ENCODE measurements at regions not wholly inside any gene's neighbourhood (a gene's known extent, or its start where the extent isn't known, plus 50 kb on each side); places are given as distances from the start of the nearest gene placed in this dataset.
"Not testable (repeated sequence)": the region's sequence is repeated elsewhere in the genome, so short reads cannot be mapped to it uniquely, and the experiment has no call there.

- DNase-seq: no peak
Observed at GRCh38 chr13:42400188-42400833, 128.4 kb downstream of the AKAP11 start.

GRCh38 chr13:42401376-42401775 lies 129.4 kb downstream of the AKAP11 start:
- no peak for DNase-seq

GRCh38 chr13:42405665-42406390 lies 133.9 kb downstream of the AKAP11 start:
- DNase-seq: no peak

GRCh38 chr13:42409075-42409474 lies 137.1 kb downstream of the AKAP11 start:
- DNase-seq: no peak

- no peak for DNase-seq
Observed at GRCh38 chr13:42409551-42409950, 137.6 kb downstream of the AKAP11 start.

- DNase-seq: no peak
Observed at GRCh38 chr13:42412812-42413483, 141.0 kb downstream of the AKAP11 start.

GRCh38 chr13:42413484-42413815 lies 141.5 kb downstream of the AKAP11 start:
- DNase-seq: no peak

GRCh38 chr13:42417626-42418025 lies 145.7 kb downstream of the AKAP11 start:
- DNase-seq: no peak

GRCh38 chr13:42418184-42418583 lies 146.2 kb downstream of the AKAP11 start:
- no peak for DNase-seq

GRCh38 chr13:42420304-42420703 lies 148.4 kb downstream of the AKAP11 start:
- DNase-seq: no peak

- DNase-seq: no peak
Observed at GRCh38 chr13:42422681-42423080, 150.7 kb downstream of the AKAP11 start.

- no peak for DNase-seq
Observed at GRCh38 chr13:42424182-42424581, 149.8 kb upstream of the TNFSF11 start.

GRCh38 chr13:42445354-42445753 lies 128.6 kb upstream of the TNFSF11 start:
- no peak for DNase-seq

GRCh38 chr13:42446597-42446996 lies 127.4 kb upstream of the TNFSF11 start:
- DNase-seq: not testable (repeated sequence)

- no peak for DNase-seq
Observed at GRCh38 chr13:42453091-42453645, 120.8 kb upstream of the TNFSF11 start.

GRCh38 chr13:42454749-42455148 lies 119.2 kb upstream of the TNFSF11 start:
- DNase-seq: no peak

GRCh38 chr13:42458193-42458592 lies 115.8 kb upstream of the TNFSF11 start:
- DNase-seq: no peak

- no peak for DNase-seq
Observed at GRCh38 chr13:42466123-42466522, 107.8 kb upstream of the TNFSF11 start.

GRCh38 chr13:42466609-42467008 lies 107.3 kb upstream of the TNFSF11 start:
- DNase-seq: no peak

GRCh38 chr13:42474954-42475353 lies 99.0 kb upstream of the TNFSF11 start:
- DNase-seq: no peak

GRCh38 chr13:42477596-42478190 lies 96.3 kb upstream of the TNFSF11 start:
- no peak for DNase-seq

GRCh38 chr13:42478531-42479156 lies 95.3 kb upstream of the TNFSF11 start:
- DNase-seq: no peak

- no peak for DNase-seq
Observed at GRCh38 chr13:42484386-42484785, 89.6 kb upstream of the TNFSF11 start.

All from SHP77 (cell line).